ENCODE measurements at regions not wholly inside any gene's neighbourhood (a gene's known extent, or its start where the extent isn't known, plus 50 kb on each side); places are given as distances from the start of the nearest gene placed in this dataset.
"Not testable (repeated sequence)": the region's sequence is repeated elsewhere in the genome, so short reads cannot be mapped to it uniquely, and the experiment has no call there.

DNA sequence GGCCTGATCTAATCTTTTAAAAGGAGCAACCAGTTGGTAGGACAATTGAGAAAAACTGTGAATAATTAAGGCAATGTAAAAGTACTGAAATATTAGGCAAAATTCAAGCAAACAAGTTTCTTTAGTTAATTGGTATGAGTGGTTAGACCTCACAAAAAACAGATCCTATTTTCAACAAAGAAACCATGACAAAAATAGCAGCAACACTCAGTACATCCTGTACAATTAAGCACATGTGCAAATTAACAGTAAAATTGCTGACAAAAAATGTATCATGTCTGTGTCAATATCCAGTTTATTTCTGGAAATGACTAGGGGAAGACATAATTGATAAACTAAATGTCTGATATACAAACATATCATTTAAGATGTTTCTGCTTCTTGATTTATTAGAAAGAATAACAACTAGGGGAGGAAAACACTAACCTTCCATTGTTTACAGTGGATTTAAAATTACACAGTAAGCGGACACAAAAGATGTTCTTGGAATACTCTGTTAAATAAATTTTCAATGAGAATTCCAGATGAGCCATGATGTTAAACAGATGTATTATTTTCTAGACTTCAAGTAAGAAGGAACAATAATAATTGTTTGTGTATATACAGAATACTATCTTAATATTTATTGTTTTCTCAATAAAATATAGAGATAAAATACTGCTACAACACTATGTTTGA lies 638.9 kb downstream of the SPRY1 start:
- DNase-seq (ENCODE audit: low read depth, low spot score), result no peak

DNA sequence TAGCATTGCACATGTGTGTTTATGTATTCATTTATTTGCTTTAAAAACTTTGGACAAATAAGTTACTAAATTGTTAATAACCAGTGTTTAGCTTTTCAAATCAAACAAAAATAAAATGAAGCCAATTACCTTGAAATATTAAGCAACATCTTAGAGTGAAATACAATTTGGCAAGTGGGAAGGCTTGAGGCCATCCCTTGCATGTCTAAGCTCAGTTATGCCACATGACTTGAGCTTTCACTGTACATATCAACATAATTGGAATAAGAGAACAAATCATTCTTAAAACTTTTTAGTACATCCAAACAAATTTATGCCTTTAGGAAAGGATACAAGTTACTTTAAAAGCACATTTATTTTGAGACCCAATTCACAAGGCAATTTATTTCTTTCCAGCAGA lies 640.6 kb downstream of the SPRY1 start:
- no peak for DNase-seq (ENCODE audit: low read depth, low spot score)

DNA sequence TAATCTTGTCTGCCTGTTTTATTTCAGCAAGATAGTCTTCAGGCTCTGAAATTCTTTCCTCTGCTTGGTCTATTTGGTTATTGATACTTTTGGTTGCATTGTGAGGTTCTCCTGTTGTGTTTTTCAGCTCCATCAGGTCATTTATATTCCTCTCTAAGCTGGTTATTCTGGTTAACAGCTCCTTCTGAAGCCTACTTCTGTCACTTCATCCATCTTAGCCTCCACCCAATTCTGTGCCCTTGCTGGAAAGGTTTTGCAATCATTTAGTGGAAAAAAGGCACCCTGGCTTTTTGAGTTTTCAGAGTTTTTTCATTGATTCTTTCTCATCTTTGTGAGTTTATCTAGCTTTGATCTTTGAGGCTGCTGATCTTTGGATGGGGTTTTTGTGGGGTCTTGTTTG lies 647.7 kb downstream of the SPRY1 start:
- DNase-seq (ENCODE audit: low read depth, low spot score), result no peak

DNA sequence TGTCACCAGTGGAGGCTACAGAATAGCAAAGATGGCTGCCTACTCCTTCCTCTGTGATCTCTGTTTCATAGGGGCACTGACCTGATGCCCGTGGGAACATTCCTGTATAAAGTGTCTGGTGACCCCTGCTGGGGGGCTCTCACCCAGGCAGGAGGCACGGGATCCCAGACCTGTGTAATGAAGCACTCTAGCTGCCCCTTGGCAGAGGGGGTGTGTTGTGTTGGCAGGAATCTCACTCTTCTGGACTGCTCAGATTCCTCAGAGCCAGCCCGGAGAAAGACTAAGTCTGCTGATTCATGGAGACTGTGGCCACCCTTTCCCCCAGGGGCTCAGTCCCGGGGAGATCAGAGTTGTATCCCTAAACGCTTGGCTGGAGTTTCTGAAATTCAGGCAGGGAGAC lies 648.3 kb downstream of the SPRY1 start:
- DNase-seq (ENCODE audit: low read depth, low spot score), result no peak

DNA sequence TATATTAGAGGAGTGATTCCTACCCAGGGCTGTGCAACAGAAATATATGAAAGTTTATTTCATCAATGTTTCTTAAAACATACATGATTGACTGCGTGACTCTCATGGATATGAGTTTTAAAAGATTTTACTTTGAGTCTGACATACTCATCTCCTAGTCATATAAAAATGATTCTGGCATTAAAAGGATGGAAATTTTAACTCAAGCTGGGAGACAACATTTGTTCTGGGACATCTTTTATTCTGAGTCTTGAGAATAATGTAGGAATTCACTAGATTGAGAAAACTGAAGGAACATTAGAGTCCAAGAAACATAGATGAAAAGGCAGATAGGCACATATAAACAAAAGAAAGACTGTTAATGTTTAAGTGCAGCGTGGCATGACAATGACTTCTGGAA lies 649.6 kb downstream of the SPRY1 start:
- DNase-seq (ENCODE audit: low read depth, low spot score), result no peak

DNA sequence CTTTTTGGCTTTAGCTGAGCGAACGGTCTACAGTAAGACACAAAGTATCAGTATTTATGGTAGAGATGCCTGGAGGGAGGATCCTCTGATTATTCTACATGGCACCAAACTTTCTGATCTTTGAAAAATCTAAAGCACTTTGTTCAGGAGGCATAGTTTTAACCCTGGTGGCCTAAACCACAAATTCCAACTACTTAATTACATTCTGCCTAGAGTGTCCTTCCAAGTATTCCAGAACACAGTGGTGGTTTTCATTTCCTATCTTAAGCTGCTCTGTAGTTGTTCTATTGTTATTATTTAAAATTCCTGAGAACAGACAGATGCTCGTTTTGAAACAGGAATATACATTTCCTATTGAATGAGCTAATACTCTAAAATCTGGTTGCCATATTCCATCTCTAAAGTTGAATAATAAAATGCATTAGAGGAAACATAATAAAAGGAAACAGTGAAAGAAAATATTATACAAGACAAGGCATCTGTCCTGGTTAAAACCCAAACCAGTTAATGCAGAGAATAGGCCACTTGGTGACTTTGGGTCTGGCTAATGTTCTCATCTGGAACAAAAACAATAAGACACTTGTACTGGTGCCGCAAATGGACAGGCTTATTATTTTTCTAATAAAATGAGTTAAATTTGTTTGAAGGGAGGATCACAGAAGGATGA lies 657.4 kb downstream of the SPRY1 start:
- peak; percentile 78 for DNase-seq (ENCODE audit: low read depth, low spot score)

DNA sequence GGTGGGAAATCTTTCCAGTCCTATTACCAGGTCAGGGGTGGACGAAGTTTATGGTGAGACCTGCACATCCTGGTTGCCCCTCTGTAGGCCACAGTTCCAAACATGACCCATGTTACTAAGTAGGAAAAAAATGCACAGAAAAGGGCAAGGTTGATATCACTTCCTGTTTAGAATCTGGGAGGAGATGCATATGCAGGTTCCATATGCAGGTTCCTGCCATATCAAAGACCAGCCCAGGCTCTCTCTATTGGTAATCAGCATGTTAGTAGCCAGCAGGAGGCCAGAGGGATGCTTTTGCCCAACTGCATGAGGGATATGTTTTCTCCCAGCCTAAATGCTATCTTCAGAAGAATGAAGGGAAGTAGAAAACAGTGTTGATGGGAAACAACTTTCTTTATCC lies 657.2 kb downstream of the ANKRD50 start:
- DNase-seq (ENCODE audit: low read depth, low spot score), result no peak

DNA sequence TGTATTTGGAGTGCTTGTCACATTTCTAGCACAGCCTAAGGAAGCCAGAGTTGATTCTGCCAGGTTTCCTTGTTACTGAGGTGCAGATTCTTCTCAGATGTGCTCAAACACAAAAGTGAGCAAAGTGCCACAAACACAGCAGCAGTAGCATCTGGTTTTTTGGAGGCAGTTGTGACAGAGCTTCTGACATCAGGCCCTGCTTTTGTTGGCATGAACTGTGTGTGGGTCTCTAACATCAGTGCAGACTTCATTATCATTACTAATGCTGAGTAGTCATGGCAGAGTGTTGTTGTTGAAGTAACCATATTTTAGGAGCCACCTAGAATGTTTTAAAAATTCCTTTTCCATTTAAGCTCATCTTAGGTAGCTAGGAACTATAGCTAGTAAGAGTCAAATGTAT lies 656.6 kb downstream of the ANKRD50 start:
- no peak for DNase-seq (ENCODE audit: low read depth, low spot score)

DNA sequence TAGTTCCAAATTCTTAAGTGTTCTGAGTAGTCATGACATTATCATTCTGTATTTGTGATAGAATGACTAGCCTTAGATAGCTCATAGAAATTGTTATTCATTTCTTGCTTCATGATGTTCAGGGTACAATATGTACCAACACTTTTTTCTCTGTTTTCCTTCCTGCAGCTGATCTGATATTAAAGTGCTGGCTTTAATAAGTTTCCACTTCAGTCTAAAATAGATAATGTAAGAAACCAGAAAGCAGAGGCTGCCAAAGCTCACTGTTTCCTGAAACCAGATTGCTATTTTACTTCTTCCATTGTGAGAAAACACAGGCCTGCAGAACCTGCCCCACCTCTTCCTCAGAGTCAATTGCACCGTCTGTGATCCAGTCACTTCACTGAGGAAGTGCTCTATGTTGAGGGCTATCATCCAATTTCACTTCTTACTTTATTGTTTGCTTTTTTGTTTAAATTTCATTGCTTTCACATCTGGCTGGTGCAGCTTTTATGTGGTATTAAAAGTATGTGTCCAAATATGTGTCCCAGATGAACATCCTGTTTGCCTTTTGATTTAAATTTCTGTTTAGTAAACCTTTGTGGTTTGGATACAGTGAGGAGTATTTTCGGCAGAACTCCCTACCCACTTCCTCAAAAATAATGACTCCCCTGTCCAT lies 652.1 kb downstream of the ANKRD50 start:
- DNase-seq (ENCODE audit: low read depth, low spot score), result peak; percentile 43

DNA sequence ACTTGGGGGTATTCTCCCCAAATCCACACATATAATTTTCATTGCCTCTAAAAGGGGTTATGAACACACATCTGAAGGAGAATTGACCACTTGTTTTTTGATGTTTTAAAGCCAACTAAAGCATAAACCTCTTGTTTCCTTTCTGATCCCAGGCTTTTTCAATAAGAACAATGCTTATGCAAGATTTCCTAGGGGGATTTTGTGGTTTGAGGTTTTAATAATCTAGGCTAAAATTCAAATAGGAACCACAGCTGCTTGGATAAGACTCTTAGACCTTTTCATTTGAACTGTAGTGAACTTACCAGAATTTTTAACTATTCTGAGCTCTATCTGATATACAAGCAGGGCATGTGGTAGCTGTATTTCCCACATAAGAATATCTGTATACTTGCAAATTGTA lies 651.1 kb downstream of the ANKRD50 start:
- peak; percentile 83 for DNase-seq (ENCODE audit: low read depth, low spot score)

DNA sequence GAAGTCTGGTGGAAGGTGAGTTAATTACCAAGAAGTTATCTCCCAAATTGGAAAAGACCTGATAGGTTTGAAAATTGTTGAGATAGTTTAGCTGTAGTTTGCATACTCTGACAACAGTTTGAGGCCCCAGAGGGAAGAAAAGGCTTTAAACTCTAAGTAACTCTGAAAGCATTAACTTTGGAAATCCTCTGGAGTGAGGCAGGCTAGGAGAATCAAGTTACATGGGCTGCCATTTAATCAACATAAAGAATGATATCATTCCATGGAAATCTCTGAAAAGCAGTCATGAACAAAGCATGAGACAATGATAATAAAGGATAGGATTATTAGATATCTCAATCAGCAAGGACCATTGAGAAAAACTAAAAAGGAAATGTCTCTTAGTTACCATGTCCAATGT lies 647.1 kb downstream of the ANKRD50 start:
- DNase-seq (ENCODE audit: low read depth, low spot score), result no peak

DNA sequence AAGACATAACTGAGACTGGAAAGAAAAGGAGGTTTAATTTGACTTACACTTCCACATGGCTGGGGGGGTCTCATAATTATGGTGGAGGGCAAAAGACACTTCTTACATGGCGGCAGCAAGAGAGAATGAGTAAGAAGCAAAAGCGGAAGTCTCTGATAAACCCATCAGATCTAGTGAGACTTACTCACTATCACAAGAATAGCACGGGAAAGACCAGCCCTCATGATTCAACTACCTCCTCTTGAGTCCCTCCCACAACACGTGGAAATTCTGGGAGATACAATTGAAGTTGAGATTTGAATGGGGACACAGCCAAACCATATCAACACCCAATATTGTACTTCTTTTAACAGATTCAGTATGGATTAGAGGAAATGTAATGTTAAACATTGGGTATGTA lies 646.6 kb downstream of the ANKRD50 start:
- no peak for DNase-seq (ENCODE audit: low read depth, low spot score)

DNA sequence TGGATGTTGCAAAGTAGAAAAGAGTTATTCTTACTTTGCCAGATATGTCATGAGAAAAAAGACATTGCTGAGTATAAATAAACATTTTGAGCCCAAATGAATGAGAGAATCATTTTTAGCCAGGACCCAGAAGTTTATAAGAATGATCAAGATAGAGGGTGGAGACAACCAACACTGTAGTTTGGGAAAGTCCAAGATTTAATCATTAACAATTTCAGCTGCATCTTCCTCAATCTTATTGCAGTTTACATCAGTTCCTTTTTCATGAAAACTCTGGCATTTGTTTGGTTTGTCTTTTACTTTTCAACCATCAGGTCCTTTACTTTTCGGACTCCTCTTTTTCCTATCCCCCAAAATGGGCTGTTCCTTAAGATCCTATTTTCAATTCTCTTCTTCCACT lies 645.9 kb downstream of the ANKRD50 start:
- DNase-seq (ENCODE audit: low read depth, low spot score), result no peak

DNA sequence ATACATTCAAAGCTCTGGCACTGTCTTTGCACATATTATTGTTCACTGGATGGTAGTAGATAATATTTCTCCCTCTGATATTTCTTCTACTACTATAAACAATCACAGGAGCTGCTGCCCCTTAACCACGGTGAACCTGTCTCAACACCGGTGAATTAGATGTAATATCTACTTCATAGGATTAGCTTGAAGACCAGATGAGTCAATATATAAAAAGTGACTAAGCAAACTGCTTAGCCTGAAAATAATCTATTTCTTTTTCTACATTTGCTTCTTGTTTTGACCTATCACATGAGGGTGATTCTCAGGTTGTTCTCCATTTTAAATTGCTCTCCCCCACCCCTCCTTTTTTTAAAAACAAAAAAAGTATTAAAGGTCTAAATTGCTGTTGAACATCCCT lies 645.5 kb downstream of the ANKRD50 start:
- no peak for DNase-seq (ENCODE audit: low read depth, low spot score)

DNA sequence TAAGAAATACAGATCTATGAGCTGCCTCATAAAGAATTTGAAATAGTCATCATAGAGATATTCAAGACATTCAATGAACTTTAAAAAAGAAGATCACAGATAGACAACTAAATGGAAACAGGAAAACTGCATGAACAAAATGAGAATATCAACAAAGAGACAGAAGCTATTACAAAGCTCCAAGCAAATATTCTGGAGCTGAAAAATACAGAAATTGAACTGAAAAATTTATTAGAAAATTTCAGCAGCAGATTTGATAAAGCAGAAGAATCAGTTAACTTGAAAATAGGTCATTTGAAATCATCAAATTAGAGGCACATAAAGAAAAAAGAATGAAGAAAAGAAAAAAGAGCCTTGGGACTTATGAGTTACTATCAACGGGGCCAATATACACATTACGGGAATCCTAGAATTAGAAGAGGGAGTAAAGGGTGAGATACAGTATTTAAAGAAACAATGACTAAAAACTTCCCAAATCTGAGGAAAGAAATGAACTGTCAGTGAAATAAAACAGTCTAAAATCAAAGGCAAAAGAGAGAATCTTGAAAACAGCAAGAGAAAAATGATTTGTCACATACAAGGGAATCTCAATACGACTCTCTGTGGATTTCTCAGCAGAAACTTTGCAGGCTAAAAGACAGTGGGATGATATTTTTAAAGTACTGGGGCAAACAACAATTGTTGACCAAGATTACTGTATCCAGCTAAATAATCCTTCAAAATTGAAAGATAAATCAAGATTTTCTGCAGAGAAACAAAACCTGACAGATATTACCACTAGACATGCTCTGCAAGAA lies 641.6 kb downstream of the ANKRD50 start:
- no peak for DNase-seq (ENCODE audit: low read depth, low spot score)

DNA sequence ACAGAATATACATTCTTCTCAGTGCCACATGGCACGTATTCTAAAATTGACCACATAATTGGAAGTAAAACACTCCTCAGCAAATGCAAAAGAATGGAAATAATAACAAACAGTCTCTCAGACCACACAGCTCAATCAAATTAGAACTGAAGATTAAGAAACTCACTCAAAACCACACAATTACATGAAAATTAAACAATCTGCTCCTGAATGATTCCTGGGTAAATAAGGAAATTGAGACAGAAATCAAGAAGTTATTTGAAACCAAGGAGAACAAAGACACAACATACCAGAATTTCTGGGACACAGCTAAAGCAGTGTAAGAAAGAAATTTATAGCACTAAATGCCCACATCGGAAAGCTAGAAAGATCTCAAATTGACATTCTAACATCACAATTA lies 637.3 kb downstream of the ANKRD50 start:
- DNase-seq (ENCODE audit: low read depth, low spot score), result not testable (repeated sequence)

DNA sequence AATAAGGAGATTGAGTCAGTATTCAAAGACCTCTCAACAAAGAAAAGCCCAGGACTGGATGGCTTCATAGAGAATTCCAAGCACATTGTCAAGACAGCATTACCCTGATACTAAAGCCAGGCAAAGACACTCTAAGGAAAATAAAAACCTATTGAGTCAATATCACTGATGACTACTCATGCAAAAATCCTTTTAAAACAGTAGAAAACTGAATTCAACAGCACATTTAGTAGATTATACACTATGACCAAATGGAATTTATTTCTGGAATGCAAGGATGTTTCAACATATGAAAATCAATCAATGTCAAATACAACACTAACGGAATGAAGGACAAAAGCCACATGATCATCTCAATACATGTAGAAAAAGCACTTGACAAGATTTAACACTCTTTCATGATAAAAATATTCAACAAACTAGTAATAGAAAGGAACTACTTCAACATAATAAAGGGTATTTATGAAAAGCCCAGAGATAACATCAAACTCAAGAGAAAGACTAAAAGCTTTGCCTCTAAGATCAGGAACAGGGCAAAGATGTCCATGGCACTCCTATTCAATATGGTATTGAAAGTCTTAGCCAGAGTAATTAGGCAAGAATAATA lies 633.3 kb downstream of the ANKRD50 start:
- no peak for DNase-seq (ENCODE audit: low read depth, low spot score)

DNA sequence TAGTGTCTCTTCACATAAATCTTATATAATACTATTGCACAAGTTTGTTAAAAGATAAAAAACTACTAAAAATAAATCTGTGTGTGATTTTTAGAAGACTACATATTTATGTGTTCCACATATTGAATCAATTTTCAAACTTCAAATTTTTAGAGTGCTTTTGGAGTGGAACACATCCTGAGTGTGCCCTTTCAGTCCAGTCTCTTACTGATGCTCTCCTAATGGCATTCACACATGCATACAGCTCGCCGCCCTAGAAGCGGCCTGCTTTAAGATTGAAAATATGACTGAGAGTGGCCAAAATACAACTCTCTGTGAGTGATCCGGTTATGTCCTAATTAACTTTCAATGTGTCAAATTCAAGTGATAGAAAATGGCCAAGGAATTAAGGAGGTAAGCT lies 628.8 kb downstream of the ANKRD50 start:
- DNase-seq (ENCODE audit: low read depth, low spot score), result no peak

DNA sequence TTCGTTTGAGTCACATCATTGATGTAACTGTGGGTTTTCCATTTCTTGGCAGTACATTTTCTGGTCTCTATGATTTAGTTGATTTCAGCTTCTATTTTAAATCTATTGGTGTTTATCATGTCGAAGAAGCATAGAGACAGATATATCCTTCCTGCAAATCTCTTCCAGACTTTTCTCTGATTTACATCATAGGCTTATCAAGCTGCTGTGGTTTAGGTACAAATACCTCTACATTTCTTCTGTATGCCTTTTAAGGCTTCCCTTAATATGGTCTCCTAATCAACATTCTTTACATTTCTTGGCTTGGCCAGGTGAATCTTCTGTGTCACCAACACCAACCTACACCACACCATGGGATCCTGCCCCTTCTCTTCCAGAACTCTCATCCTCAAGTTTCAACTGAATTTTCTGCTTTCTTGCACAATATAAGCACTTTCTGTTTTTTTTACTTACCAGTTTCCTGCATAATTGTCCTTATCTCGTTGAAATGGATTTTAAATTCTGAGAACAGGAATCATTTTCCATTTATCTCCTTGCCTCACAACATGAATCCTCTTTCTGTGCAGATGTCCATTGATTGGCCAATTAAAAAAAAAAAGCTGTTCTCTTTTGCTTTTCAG lies 626.9 kb downstream of the ANKRD50 start:
- DNase-seq (ENCODE audit: low read depth, low spot score), result peak; percentile 49

DNA sequence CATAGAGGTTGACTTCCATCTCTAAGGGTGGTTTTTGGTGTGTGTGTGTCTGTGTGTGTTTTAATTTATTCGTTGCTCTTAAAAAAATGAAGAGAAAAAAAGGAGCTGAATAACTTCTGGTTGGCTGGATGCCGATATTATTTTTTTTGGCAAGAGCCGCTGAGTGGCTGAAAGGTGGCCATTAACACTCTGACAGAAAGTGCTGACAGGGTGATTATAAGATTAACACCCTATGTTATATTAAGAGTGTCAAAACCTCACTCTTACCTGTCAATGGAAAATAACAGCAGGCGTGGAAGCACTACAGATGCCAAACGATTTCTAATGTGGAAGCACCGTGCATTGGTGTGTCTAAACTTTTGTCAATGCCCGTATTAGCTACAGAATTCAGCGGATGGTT lies 622.5 kb downstream of the ANKRD50 start:
- peak; percentile 67 for DNase-seq (ENCODE audit: low read depth, low spot score)

DNA sequence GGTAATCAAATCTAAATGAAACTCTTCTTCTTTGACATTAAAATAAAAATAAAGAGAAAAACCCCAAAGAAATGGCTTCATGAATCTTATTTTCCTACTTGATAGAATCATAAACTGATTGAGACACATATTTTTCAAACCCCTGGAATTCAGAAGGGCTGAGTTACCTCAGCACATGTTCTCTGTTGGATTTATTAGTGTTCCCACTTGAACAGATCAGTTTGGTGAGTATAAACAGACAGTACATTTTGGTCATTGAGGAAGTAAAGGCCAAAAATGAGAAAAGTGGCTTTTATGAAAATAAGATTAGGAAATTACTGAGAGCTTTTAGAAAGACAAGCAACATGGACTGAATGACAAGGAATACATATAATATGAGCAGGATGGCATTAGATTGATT lies 620.4 kb downstream of the ANKRD50 start:
- no peak for DNase-seq (ENCODE audit: low read depth, low spot score)
